ENCODE measurements at regions not wholly inside any gene's neighbourhood (a gene's known extent, or its start where the extent isn't known, plus 50 kb on each side); places are given as distances from the start of the nearest gene placed in this dataset.
A peak's percentile ranks its signal among the peaks of the same experiment; 100 is the strongest.

GRCh38 chr16:31713071-31713944 lies 160.3 kb upstream of the ZNF267 start:
- TF ChIP-seq, protein P1, sequence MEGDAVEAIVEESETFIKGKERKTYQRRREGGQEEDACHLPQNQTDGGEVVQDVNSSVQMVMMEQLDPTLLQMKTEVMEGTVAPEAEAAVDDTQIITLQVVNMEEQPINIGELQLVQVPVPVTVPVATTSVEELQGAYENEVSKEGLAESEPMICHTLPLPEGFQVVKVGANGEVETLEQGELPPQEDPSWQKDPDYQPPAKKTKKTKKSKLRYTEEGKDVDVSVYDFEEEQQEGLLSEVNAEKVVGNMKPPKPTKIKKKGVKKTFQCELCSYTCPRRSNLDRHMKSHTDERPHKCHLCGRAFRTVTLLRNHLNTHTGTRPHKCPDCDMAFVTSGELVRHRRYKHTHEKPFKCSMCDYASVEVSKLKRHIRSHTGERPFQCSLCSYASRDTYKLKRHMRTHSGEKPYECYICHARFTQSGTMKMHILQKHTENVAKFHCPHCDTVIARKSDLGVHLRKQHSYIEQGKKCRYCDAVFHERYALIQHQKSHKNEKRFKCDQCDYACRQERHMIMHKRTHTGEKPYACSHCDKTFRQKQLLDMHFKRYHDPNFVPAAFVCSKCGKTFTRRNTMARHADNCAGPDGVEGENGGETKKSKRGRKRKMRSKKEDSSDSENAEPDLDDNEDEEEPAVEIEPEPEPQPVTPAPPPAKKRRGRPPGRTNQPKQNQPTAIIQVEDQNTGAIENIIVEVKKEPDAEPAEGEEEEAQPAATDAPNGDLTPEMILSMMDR (IDR thresholded peaks at IDR 0.05), result no peak
- TF ChIP-seq POLR2A (IDR thresholded peaks at IDR 0.05), result peak; percentile 89

Measured in right lobe of liver (tissue), 4 donors.